A549 (cell line): ENCODE measurements at regions not wholly inside any gene's neighbourhood (a gene's known extent, or its start where the extent isn't known, plus 50 kb on each side); places are given as distances from the start of the nearest gene placed in this dataset.

Experiments
- ATAC-seq, 2 experiments: fragments of 200-7000 bp in 1 of 2; fragments of >200 bp in 1 of 2; cut with Nextera tagmentation in 1 of 2; cut with Tn5 transposase in 1 of 2; 3 replicates each; pipeline versions ENCODE4 v1.8.0 to v1.9.1; 2018 to 2020; ENCODE audit warnings: mild to moderate bottlenecking in 1 of 2, moderate library complexity in 1 of 2
- CTCF ChIA-PET: fragments of 300-600 bp; sonication (Branson Sonifier 250); formaldehyde crosslinking; extraction: SDS; loops from one replicate; lab custom pipeline; 2021; ENCODE audit warnings: antibody characterized with exemption, inconsistent platforms; lab: Yijun Ruan, JAX
- POLR2A ChIA-PET: fragments of 350-600 bp; formaldehyde crosslinking; extraction: SDS; loops from one replicate; lab custom pipeline; 2021; ENCODE audit warnings: antibody characterized with exemption, inconsistent platforms; lab: Yijun Ruan, JAX
- DNase-seq, 2 experiments: peaks; one replicate each; pipeline versions ENCODE4 v3.0.0 to v3.0.0-alpha.2; 2011 to 2016; ENCODE audit warnings: low read depth in 1 of 2, low spot score in 1 of 2
- FAIRE-seq: peaks from 2 replicates; lab custom pipeline; 2011; peaks lifted over from hg19 to GRCh38; lab: Jason Lieb, UNC
- H3K27ac ChIP-seq, 2 experiments: fragments of >200 bp; sonication (Bioruptor Twin); formaldehyde crosslinking; 3 replicates each; pipeline ENCODE4 v1.5.1; 2016 to 2017
- H3K4me1 ChIP-seq: fragments of >200 bp; sonication (Bioruptor Twin); formaldehyde crosslinking; 3 replicates; pipeline ENCODE4 v1.6.1; 2016
- H3K4me2 ChIP-seq: fragments of >200 bp; sonication (Bioruptor Twin); formaldehyde crosslinking; 3 replicates; pipeline ENCODE4 v1.6.1; 2016
- H3K4me3 ChIP-seq: fragments of >200 bp; sonication (Bioruptor Twin); formaldehyde crosslinking; 3 replicates; pipeline ENCODE4 v1.5.1; 2016
- H3K9me3 ChIP-seq: fragments of >200 bp; sonication (Bioruptor Twin); formaldehyde crosslinking; 3 replicates; pipeline ENCODE4 v1.6.1; 2016
- BHLHE40 ChIP-seq: IDR thresholded peaks from 2 replicates; pipeline ENCODE4 v1.6.1; 2012; ENCODE audit warnings: low read depth, low read length, inconsistent platforms
- CBX8 ChIP-seq: fragments of 200-600 bp; sonication (generic); IDR thresholded peaks from 2 replicates; pipeline ENCODE4 v1.6.1; 2016
- CHD2 ChIP-seq: fragments of 150-350 bp; IDR thresholded peaks from 2 replicates; pipeline ENCODE4 v1.6.1; 2014; ENCODE audit warnings: low read length; ENCODE audit not compliant: partially characterized antibody
- CHD4 ChIP-seq: fragments of 200-600 bp; sonication (generic); IDR thresholded peaks from 2 replicates; pipeline ENCODE4 v1.6.1; 2016; ENCODE audit warnings: antibody characterized with exemption, mild to moderate bottlenecking, borderline replicate concordance
- EHF ChIP-seq: fragments of 250-450 bp; sonication (Bioruptor Pico); IDR thresholded peaks from 2 replicates; pipeline ENCODE4 v1.5.0; 2020; ENCODE audit warnings: mild to moderate bottlenecking
- ESRRA ChIP-seq: fragments of 150-350 bp; IDR thresholded peaks from 2 replicates; pipeline ENCODE4 v1.6.1; 2014; ENCODE audit warnings: mild to moderate bottlenecking, low read length, borderline replicate concordance
- FOSB ChIP-seq: fragments of 250-450 bp; sonication (Bioruptor Pico); IDR thresholded peaks from 2 replicates; pipeline ENCODE4 v1.5.0; 2020; ENCODE audit warnings: mild to moderate bottlenecking, moderate library complexity
- FOXS1 ChIP-seq: fragments of 250-450 bp; sonication (Bioruptor Pico); IDR thresholded peaks from 2 replicates; pipeline ENCODE4 v1.5.0; 2020; ENCODE audit warnings: mild to moderate bottlenecking, moderate library complexity
- GATA3 ChIP-seq: IDR thresholded peaks from 2 replicates; pipeline ENCODE4 v1.6.1; 2012; ENCODE audit warnings: borderline replicate concordance
- HDAC2 ChIP-seq: fragments of 200-600 bp; sonication (generic); IDR thresholded peaks from 2 replicates; pipeline ENCODE4 v1.6.1; 2016
- HEYL ChIP-seq: fragments of 250-450 bp; sonication (Bioruptor Pico); IDR thresholded peaks from 2 replicates; pipeline ENCODE4 v1.8.0; 2021; ENCODE audit warnings: mild to moderate bottlenecking, moderate library complexity
- HOXB13 ChIP-seq: fragments of 250-450 bp; sonication (Bioruptor Pico); IDR thresholded peaks from 2 replicates; pipeline ENCODE4 v1.5.0; 2020; ENCODE audit warnings: low read depth, mild to moderate bottlenecking, moderate library complexity
- JUN ChIP-seq, 2 experiments: fragments of >200 bp; sonication (Bioruptor Twin); formaldehyde crosslinking; IDR thresholded peaks; 2 replicates in 1 of 2; 3 replicates in 1 of 2; pipeline ENCODE4 v1.6.1; 2016 to 2017
- JUNB ChIP-seq: fragments of >200 bp; sonication (Bioruptor Twin); formaldehyde crosslinking; IDR thresholded peaks from 2 replicates; pipeline ENCODE4 v1.6.1; 2016
- NFE2L2 ChIP-seq: fragments of 150-350 bp; conservative IDR thresholded peaks from 2 replicates; pipeline ENCODE4 v1.6.1; 2014; ENCODE audit warnings: low read length
- PHF8 ChIP-seq: fragments of 200-600 bp; sonication (generic); IDR thresholded peaks from 2 replicates; pipeline ENCODE4 v1.6.1; 2016; ENCODE audit warnings: low read depth, mild to moderate bottlenecking, antibody characterized with exemption, moderate library complexity, borderline replicate concordance
- POLR2A ChIP-seq: IDR thresholded peaks from 2 replicates; pipeline ENCODE4 v1.6.1; 2012; ENCODE audit warnings: mild to moderate bottlenecking, low read length
- POLR2AphosphoS2 ChIP-seq: conservative IDR thresholded peaks from 2 replicates; pipeline ENCODE4 v1.6.1; 2012; ENCODE audit warnings: low read length, improper control_type of control experiment, inconsistent platforms
- RAD21 ChIP-seq, 2 experiments: fragments of >200 bp in 1 of 2; sonication (Bioruptor Twin) in 1 of 2; formaldehyde crosslinking in 1 of 2; IDR thresholded peaks in 1 of 2; conservative IDR thresholded peaks in 1 of 2; 2 replicates in 1 of 2; 3 replicates in 1 of 2; pipeline ENCODE4 v1.6.1; 2012 to 2018; ENCODE audit warnings: inconsistent platforms in 1 of 2
- RFX5 ChIP-seq: fragments of 450-650 bp; IDR thresholded peaks from 2 replicates; pipeline ENCODE4 v1.7.1; 2014; ENCODE audit warnings: antibody characterized with exemption, mild to moderate bottlenecking, moderate library complexity
- RNF2 ChIP-seq: fragments of 200-600 bp; sonication (generic); IDR thresholded peaks from 2 replicates; pipeline ENCODE4 v1.6.1; 2016; ENCODE audit warnings: low read depth, mild to moderate bottlenecking, antibody characterized with exemption, moderate library complexity, borderline replicate concordance
- SMC3 ChIP-seq: fragments of >200 bp; sonication (Bioruptor Twin); formaldehyde crosslinking; IDR thresholded peaks from 3 replicates; pipeline ENCODE4 v1.6.1; 2018; ENCODE audit warnings: inconsistent platforms
- TFCP2L1 ChIP-seq: fragments of 250-450 bp; sonication (Bioruptor Pico); IDR thresholded peaks from 2 replicates; pipeline ENCODE4 v1.5.0; 2021; ENCODE audit warnings: mild to moderate bottlenecking
- TP53 ChIP-seq: fragments of 250-450 bp; sonication (Bioruptor Pico); IDR thresholded peaks from 2 replicates; pipeline ENCODE4 v1.5.0; 2021; ENCODE audit warnings: mild to moderate bottlenecking, moderate library complexity
- ZC3H11A ChIP-seq: fragments of 450-650 bp; IDR thresholded peaks from 2 replicates; pipeline ENCODE4 v1.6.1; 2014; ENCODE audit warnings: antibody characterized with exemption, mild to moderate bottlenecking
- ZFP36 ChIP-seq: fragments of 450-650 bp; IDR thresholded peaks from 2 replicates; pipeline ENCODE4 v1.6.1; 2014; ENCODE audit warnings: borderline replicate concordance; ENCODE audit not compliant: partially characterized antibody
- ZNF302 ChIP-seq: fragments of 250-450 bp; sonication (Bioruptor Pico); IDR thresholded peaks from 2 replicates; pipeline ENCODE4 v1.9.0; 2021; ENCODE audit warnings: inconsistent platforms, mild to moderate bottlenecking, moderate library complexity
- ZSCAN20 ChIP-seq: fragments of 250-450 bp; sonication (Bioruptor Pico); IDR thresholded peaks from 2 replicates; pipeline ENCODE4 v1.8.0; 2022; ENCODE audit warnings: mild to moderate bottlenecking, moderate library complexity
- WGBS: methylation state at CpG from one replicate; pipeline ENCODE4 v1.1.6; 2017; ENCODE audit errors: missing lambda C conversion rate; 5-methylcytosine and 5-hydroxymethylcytosine counted together
- TF ChIP-seq, protein P1 (sequence below): fragments of 250-450 bp; sonication (Bioruptor Pico); IDR thresholded peaks from 2 replicates; pipeline ENCODE4 v1.5.0; 2021; ENCODE audit warnings: mild to moderate bottlenecking, moderate library complexity, borderline replicate concordance
- TF ChIP-seq, protein P2 (sequence below): fragments of 450-650 bp; IDR thresholded peaks from 2 replicates; pipeline ENCODE4 v1.6.1; 2014; ENCODE audit warnings: antibody characterized with exemption
- TF ChIP-seq, protein P3 (sequence below): fragments of 200-600 bp; sonication (generic); IDR thresholded peaks from 2 replicates; pipeline ENCODE4 v1.6.1; 2016; ENCODE audit warnings: antibody characterized with exemption, mild to moderate bottlenecking, moderate library complexity
- TF ChIP-seq, protein P4 (sequence below): fragments of >200 bp; sonication (Bioruptor Twin); formaldehyde crosslinking; IDR thresholded peaks from 3 replicates; pipeline ENCODE4 v1.6.1; 2016
- TF ChIP-seq, protein P5 (sequence below): fragments of 250-450 bp; sonication (Bioruptor Pico); IDR thresholded peaks from 2 replicates; pipeline ENCODE4 v1.5.0; 2020; ENCODE audit warnings: low read depth, mild to moderate bottlenecking, moderate library complexity

DNA sequence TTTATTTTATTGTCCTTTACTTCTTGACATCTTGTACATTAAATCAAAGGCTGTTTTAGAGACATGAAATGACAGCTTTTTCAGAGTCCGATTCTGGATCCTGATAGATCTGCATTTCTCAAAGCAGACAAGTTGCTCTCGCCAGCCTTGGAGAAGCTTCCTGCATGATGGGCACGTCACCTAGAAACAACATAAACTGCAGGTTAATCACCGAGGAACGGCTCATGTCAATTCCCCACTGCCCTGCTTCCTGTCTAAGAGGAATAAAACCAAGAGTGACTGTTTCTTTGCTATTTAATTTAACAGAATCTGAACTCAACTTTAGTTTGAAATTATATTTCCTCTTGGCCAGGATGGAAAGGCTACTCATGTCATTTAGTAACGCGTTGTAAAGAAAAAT is 77.0 kb downstream of the RWDD3 start:
- H3K4me2 ChIP-seq, result no peak overlapping the region
- ChIA-PET POLR2A (no interaction called here), CTCF (interaction anchor here (1.3 kb wide), 1 partner anchor 118 kb away, joined by 3 read pairs; no protein-coding TSS in a partner anchor)
- WGBS, result 42% methylated on average over 7 of the region's 7 CpGs
- no peaks in the 10 kb centered on the region for H3K4me1 ChIP-seq
- no peak overlapping the region for H3K27ac ChIP-seq
- H3K9me3 ChIP-seq, result no peaks in the 10 kb centered on the region
- TF ChIP-seq, protein P1, sequence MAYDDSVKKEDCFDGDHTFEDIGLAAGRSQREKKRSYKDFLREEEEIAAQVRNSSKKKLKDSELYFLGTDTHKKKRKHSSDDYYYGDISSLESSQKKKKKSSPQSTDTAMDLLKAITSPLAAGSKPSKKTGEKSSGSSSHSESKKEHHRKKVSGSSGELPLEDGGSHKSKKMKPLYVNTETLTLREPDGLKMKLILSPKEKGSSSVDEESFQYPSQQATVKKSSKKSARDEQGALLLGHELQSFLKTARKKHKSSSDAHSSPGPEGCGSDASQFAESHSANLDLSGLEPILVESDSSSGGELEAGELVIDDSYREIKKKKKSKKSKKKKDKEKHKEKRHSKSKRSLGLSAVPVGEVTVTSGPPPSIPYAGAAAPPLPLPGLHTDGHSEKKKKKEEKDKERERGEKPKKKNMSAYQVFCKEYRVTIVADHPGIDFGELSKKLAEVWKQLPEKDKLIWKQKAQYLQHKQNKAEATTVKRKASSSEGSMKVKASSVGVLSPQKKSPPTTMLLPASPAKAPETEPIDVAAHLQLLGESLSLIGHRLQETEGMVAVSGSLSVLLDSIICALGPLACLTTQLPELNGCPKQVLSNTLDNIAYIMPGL, result no peak
- no peak for TF ChIP-seq GATA3
- TF ChIP-seq ZNF302 (CRISPR knock-in tag), result no peak
- TF ChIP-seq TFCP2L1, result no peak
- TF ChIP-seq ESRRA, result no peak
- TF ChIP-seq PHF8, result no peak
- no peak for TF ChIP-seq TP53 (CRISPR knock-in tag)
- TF ChIP-seq SMC3, result no peak
- TF ChIP-seq, protein P2, sequence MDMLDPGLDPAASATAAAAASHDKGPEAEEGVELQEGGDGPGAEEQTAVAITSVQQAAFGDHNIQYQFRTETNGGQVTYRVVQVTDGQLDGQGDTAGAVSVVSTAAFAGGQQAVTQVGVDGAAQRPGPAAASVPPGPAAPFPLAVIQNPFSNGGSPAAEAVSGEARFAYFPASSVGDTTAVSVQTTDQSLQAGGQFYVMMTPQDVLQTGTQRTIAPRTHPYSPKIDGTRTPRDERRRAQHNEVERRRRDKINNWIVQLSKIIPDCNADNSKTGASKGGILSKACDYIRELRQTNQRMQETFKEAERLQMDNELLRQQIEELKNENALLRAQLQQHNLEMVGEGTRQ, result no peak
- no peak for TF ChIP-seq RNF2
- no peak for TF ChIP-seq RFX5
- TF ChIP-seq, protein P3, sequence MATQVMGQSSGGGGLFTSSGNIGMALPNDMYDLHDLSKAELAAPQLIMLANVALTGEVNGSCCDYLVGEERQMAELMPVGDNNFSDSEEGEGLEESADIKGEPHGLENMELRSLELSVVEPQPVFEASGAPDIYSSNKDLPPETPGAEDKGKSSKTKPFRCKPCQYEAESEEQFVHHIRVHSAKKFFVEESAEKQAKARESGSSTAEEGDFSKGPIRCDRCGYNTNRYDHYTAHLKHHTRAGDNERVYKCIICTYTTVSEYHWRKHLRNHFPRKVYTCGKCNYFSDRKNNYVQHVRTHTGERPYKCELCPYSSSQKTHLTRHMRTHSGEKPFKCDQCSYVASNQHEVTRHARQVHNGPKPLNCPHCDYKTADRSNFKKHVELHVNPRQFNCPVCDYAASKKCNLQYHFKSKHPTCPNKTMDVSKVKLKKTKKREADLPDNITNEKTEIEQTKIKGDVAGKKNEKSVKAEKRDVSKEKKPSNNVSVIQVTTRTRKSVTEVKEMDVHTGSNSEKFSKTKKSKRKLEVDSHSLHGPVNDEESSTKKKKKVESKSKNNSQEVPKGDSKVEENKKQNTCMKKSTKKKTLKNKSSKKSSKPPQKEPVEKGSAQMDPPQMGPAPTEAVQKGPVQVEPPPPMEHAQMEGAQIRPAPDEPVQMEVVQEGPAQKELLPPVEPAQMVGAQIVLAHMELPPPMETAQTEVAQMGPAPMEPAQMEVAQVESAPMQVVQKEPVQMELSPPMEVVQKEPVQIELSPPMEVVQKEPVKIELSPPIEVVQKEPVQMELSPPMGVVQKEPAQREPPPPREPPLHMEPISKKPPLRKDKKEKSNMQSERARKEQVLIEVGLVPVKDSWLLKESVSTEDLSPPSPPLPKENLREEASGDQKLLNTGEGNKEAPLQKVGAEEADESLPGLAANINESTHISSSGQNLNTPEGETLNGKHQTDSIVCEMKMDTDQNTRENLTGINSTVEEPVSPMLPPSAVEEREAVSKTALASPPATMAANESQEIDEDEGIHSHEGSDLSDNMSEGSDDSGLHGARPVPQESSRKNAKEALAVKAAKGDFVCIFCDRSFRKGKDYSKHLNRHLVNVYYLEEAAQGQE, result no peak
- no peak for TF ChIP-seq CHD2
- TF ChIP-seq POLR2AphosphoS2, result no peak
- no peak for TF ChIP-seq CBX8
- no peak for TF ChIP-seq ZSCAN20 (CRISPR knock-in tag)
- no peak overlapping the region for H3K4me3 ChIP-seq
- FAIRE-seq (no peak), DNase-seq (no peak), ATAC-seq (no peak)

DNA sequence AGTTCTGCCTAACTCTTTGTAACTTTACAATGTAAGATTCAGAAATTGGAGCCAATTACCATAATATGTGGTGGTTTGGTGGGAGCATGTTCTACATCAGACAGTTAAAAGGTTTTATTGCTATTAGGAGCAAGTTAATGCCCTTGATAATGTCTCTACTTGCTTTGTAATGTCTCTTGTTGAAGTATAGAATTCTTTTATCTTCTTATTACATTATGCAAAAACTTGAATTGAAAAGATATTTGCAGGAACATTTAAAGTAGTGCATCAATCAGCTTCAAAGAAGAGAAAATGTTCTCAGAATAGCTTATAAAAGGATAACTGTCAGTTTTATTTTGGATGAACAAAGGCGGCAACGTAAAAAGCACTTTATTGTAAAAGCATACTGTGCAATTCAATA is 77.8 kb downstream of the RWDD3 start:
- FAIRE-seq (no peak), DNase-seq (no peak)
- 76% methylated on average over 2 of the region's 2 CpGs for WGBS

More for the DNA sequence above, 77.8 kb downstream of the RWDD3 start:
- ATAC-seq, result no peak
- POLR2A ChIA-PET, result no interaction called here
- no peaks in the 10 kb centered on the region for H3K4me1 ChIP-seq
- no peak for TF ChIP-seq PHF8
- TF ChIP-seq ZC3H11A, result no peak
- TF ChIP-seq HDAC2, result no peak
- TF ChIP-seq BHLHE40, result no peak
- no peak for TF ChIP-seq JUNB
- TF ChIP-seq GATA3, result no peak
- no peak for TF ChIP-seq FOXS1
- no peak for TF ChIP-seq CHD4
- TF ChIP-seq TFCP2L1, result no peak
- TF ChIP-seq, protein P4, sequence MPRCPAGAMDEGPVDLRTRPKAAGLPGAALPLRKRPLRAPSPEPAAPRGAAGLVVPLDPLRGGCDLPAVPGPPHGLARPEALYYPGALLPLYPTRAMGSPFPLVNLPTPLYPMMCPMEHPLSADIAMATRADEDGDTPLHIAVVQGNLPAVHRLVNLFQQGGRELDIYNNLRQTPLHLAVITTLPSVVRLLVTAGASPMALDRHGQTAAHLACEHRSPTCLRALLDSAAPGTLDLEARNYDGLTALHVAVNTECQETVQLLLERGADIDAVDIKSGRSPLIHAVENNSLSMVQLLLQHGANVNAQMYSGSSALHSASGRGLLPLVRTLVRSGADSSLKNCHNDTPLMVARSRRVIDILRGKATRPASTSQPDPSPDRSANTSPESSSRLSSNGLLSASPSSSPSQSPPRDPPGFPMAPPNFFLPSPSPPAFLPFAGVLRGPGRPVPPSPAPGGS, result no peak
- TF ChIP-seq EHF (CRISPR knock-in tag), result no peak
- TF ChIP-seq NFE2L2, result no peak
- no peak for TF ChIP-seq RAD21 (conservative IDR thresholded peaks at IDR 0.05 in 1 of 2, IDR thresholded peaks at IDR 0.05 in 1 of 2)
- TF ChIP-seq HOXB13 (CRISPR knock-in tag), result no peak
- no peak for TF ChIP-seq JUN (IDR thresholded peaks at IDR 0.05)
- TF ChIP-seq, protein P5, sequence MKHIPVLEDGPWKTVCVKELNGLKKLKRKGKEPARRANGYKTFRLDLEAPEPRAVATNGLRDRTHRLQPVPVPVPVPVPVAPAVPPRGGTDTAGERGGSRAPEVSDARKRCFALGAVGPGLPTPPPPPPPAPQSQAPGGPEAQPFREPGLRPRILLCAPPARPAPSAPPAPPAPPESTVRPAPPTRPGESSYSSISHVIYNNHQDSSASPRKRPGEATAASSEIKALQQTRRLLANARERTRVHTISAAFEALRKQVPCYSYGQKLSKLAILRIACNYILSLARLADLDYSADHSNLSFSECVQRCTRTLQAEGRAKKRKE (CRISPR knock-in tag), result no peak
- no peak for TF ChIP-seq POLR2A
- TF ChIP-seq FOSB (CRISPR knock-in tag), result no peak
- no peak for TF ChIP-seq ZFP36
- no peak for TF ChIP-seq HEYL (CRISPR knock-in tag)
- TF ChIP-seq, all 56 proteins: peak for 0
- H3K4me3 ChIP-seq, result no peak overlapping the region
- CTCF ChIA-PET, result no interaction called here
- no peak overlapping the region for H3K27ac ChIP-seq
- no peaks in the 10 kb centered on the region for H3K9me3 ChIP-seq
- no peak overlapping the region for H3K4me2 ChIP-seq
